Inferior parietal cortex (tissue), 1 donor: ENCODE measurements at regions not wholly inside any gene's neighbourhood (a gene's known extent, or its start where the extent isn't known, plus 50 kb on each side); places are given as distances from the start of the nearest gene placed in this dataset.

ENCODE experiments used
- DNase-seq: peaks from one replicate; pipeline ENCODE4 v3.0.0-alpha.2; 2016; ENCODE audit errors: extremely low spot score

DNA sequence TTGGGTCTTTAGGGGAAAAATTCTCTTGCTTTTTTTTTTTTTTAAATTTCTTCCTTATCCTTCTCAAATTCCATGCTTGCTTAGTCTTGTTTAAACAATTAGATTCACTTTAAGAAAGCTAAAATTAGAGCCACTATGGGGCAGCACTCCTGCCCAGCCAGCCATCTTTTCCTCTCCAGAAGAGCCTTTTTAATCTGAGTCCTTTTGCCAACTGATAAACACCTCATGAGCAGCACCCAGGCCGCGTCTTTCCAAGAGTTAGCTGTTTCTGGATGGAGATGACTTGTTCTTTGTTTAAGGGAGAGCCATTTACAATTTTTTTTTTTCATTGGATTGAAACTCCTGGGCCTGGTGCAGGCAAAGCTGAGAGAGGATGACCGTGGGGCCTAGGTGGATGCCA, 53.3 kb upstream of the TSPAN2 start:
- no peak for DNase-seq

DNA sequence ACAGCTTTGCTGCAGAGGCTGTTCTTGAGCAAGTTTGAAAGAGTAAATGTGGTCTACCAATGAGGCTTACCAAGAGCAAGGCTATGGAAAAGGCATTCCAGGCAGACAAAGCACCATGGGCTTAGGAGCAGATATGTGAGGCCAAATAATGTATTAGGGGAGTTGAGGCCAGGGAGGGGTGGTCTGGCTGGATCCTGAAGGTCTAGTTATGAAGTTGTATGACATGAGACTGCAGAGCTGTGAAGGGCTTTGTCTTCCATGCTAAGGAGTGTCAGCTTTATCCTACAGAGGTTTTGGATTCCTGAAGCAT, 51.8 kb upstream of the TSPAN2 start:
- DNase-seq = no peak

- DNase-seq = no peak
Observed at GRCh38 chr1:115140442-115141144, 51.3 kb upstream of the TSPAN2 start.

DNA sequence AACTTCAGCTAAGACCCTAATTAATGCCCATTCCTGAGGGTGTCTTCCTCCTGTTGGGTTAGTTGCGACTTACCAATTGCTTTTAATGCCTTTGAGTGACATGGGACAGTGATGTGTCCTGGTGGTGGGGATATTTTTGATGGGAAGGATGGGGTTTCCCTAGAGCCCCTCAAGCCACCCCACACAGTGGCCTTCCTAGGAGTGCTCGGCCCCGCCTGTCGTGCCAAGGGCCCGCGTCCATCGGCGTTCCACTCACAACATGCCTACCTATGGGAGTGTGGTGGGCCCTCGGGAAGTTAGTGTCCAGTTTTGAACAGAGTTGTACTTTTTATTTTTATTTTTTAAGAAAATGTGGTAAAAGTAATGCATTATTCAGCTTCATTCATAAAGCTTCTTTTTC, 50.1 kb upstream of the TSPAN2 start:
- DNase-seq = no peak
